Astrocyte (in vitro differentiated cells and primary cell): ENCODE measurements at regions not wholly inside any gene's neighbourhood (a gene's known extent, or its start where the extent isn't known, plus 50 kb on each side); places are given as distances from the start of the nearest gene placed in this dataset.
A peak's percentile ranks its signal among the peaks of the same experiment; 100 is the strongest.

Experiments
- DNase-seq: peaks from one replicate; pipeline ENCODE4 v3.0.0-alpha.2; 2010; ENCODE audit warnings: low read depth
- FAIRE-seq: peaks from 2 replicates; lab custom pipeline; 2011; peaks lifted over from hg19 to GRCh38; lab: Jason Lieb, UNC
- H2AFZ ChIP-seq: 2 replicates; pipeline ENCODE4 v1.6.0; 2012; ENCODE audit warnings: low read depth, low read length, inconsistent platforms
- H3K27ac ChIP-seq: 2 replicates; pipeline ENCODE4 v1.5.1; 2011; ENCODE audit warnings: low read depth, low read length, inconsistent platforms
- H3K27me3 ChIP-seq: 2 replicates; pipeline ENCODE4 v1.6.0; 2011; ENCODE audit warnings: low read length, inconsistent platforms; ENCODE audit not compliant: insufficient read depth
- H3K36me3 ChIP-seq: 2 replicates; pipeline ENCODE4 v1.5.1; 2011; ENCODE audit warnings: low read length, inconsistent platforms; ENCODE audit not compliant: insufficient read depth
- H3K4me1 ChIP-seq: 2 replicates; pipeline ENCODE4 v1.5.1; 2011; ENCODE audit warnings: low read length, inconsistent platforms; ENCODE audit not compliant: insufficient read depth
- H3K4me2 ChIP-seq: 2 replicates; pipeline ENCODE4 v1.6.0; 2012; ENCODE audit warnings: low read length, inconsistent platforms
- H3K4me3 ChIP-seq: 2 replicates; pipeline ENCODE4 v1.5.1; 2011; ENCODE audit warnings: low read depth, mild to moderate bottlenecking, low read length, inconsistent platforms; ENCODE audit not compliant: insufficient read depth
- H3K79me2 ChIP-seq: 2 replicates; pipeline ENCODE4 v1.6.0; 2012; ENCODE audit warnings: mild to moderate bottlenecking, low read length, inconsistent platforms; ENCODE audit not compliant: insufficient read depth
- H3K9ac ChIP-seq: 2 replicates; pipeline ENCODE4 v1.6.0; 2012; ENCODE audit warnings: mild to moderate bottlenecking, low read length, inconsistent platforms
- H3K9me3 ChIP-seq: 2 replicates; pipeline ENCODE4 v1.5.1; 2012; ENCODE audit warnings: low read depth, mild to moderate bottlenecking, low read length, inconsistent platforms; ENCODE audit not compliant: insufficient read depth
- H4K20me1 ChIP-seq: 2 replicates; pipeline ENCODE4 v1.6.0; 2012; ENCODE audit warnings: low read length, inconsistent platforms; ENCODE audit not compliant: insufficient read depth
- H3K27ac Mint-ChIP-seq: one replicate; pipeline ENCODE4 v1.8.0; 2021; ENCODE audit warnings: mild to moderate bottlenecking, mixed read lengths; ENCODE audit not compliant: unreplicated experiment
- H3K27me3 Mint-ChIP-seq: one replicate; pipeline ENCODE4 v1.8.0; 2021; ENCODE audit warnings: low read depth, mixed read lengths; ENCODE audit not compliant: unreplicated experiment
- H3K36me3 Mint-ChIP-seq: one replicate; pipeline ENCODE4 v1.8.0; 2021; ENCODE audit warnings: low read depth, mixed read lengths; ENCODE audit not compliant: unreplicated experiment
- H3K4me1 Mint-ChIP-seq: one replicate; pipeline ENCODE4 v1.8.0; 2021; ENCODE audit warnings: low read depth, mixed read lengths; ENCODE audit not compliant: unreplicated experiment
- H3K4me3 Mint-ChIP-seq: one replicate; pipeline ENCODE4 v1.8.0; 2021; ENCODE audit warnings: mild to moderate bottlenecking, moderate library complexity, mixed read lengths; ENCODE audit not compliant: unreplicated experiment
- H3K9me3 Mint-ChIP-seq: one replicate; pipeline ENCODE4 v1.8.0; 2021; ENCODE audit warnings: mild to moderate bottlenecking, mixed read lengths; ENCODE audit not compliant: unreplicated experiment
- CTCF ChIP-seq: IDR thresholded peaks from 2 replicates; pipeline ENCODE4 v1.5.1; 2011; ENCODE audit warnings: low read depth, mild to moderate bottlenecking, inconsistent platforms, low read length, moderate library complexity; ENCODE audit not compliant: insufficient read depth
- EZH2 ChIP-seq: IDR thresholded peaks from 2 replicates; pipeline ENCODE4 v1.6.1; 2012; ENCODE audit warnings: mild to moderate bottlenecking, low read length, inconsistent platforms; ENCODE audit not compliant: insufficient read depth

- Histone ChIP-seq H3K4me3 (no peak overlapping the region), H3K36me3 (no peaks in the 10 kb centered on the region), H3K27ac (no peak overlapping the region), H4K20me1 (no peaks in the 10 kb centered on the region), H2AFZ (no peak overlapping the region), H3K4me2 (no peak overlapping the region), H3K4me1 (no peaks in the 10 kb centered on the region), H3K9ac (no peak overlapping the region), H3K79me2 (no peaks in the 10 kb centered on the region), H3K9me3 (no peaks in the 10 kb centered on the region), H3K27me3 (no peaks in the 10 kb centered on the region)
- no peak overlapping the region for H3K27ac Mint-ChIP-seq
- H3K9me3 Mint-ChIP-seq = peaks cover 3% of the 10 kb centered on the region
- FAIRE-seq = no peak
- no peak overlapping the region for H3K4me3 Mint-ChIP-seq
- H3K27me3 Mint-ChIP-seq = no peaks in the 10 kb centered on the region
- H3K4me1 Mint-ChIP-seq = peaks cover 13% of the 10 kb centered on the region
- no peak for TF ChIP-seq EZH2
- TF ChIP-seq CTCF = no peak
- no peaks in the 10 kb centered on the region for H3K36me3 Mint-ChIP-seq
- no peak for DNase-seq
Observed at GRCh38 chr3:177878957-177879356, 657.3 kb upstream of the KCNMB2 start.

GRCh38 chr3:177881351-177881750, 654.9 kb upstream of the KCNMB2 start:
- H2AFZ ChIP-seq = no peak overlapping the region
- no peaks in the 10 kb centered on the region for H3K9me3 ChIP-seq
- Mint-ChIP-seq H3K36me3 (no peaks in the 10 kb centered on the region), H3K9me3 (peaks cover 3% of the 10 kb centered on the region), H3K27me3 (no peaks in the 10 kb centered on the region), H3K4me1 (peaks cover 5% of the 10 kb centered on the region), H3K27ac (no peak overlapping the region), H3K4me3 (no peak overlapping the region)
- H3K9ac ChIP-seq = no peak overlapping the region
- H3K79me2 ChIP-seq = no peaks in the 10 kb centered on the region
- FAIRE-seq (peak; percentile 41), DNase-seq (no peak)
- H3K4me2 ChIP-seq = no peak overlapping the region
- H3K27me3 ChIP-seq = no peaks in the 10 kb centered on the region
- H3K4me3 ChIP-seq = no peak overlapping the region
- no peaks in the 10 kb centered on the region for H3K36me3 ChIP-seq
- H4K20me1 ChIP-seq = no peaks in the 10 kb centered on the region
- H3K27ac ChIP-seq = no peak overlapping the region
- TF ChIP-seq EZH2 (no peak), CTCF (no peak)
- H3K4me1 ChIP-seq = no peaks in the 10 kb centered on the region

- H3K79me2 ChIP-seq = no peaks in the 10 kb centered on the region
- Mint-ChIP-seq H3K9me3 (peaks cover 3% of the 10 kb centered on the region), H3K27me3 (no peaks in the 10 kb centered on the region), H3K4me1 (peaks cover 5% of the 10 kb centered on the region), H3K27ac (no peak overlapping the region), H3K36me3 (no peaks in the 10 kb centered on the region), H3K4me3 (no peak overlapping the region)
- no peak overlapping the region for H2AFZ ChIP-seq
- H3K9me3 ChIP-seq = no peaks in the 10 kb centered on the region
- no peaks in the 10 kb centered on the region for H3K27me3 ChIP-seq
- no peak overlapping the region for H3K9ac ChIP-seq
- H3K4me1 ChIP-seq = no peaks in the 10 kb centered on the region
- H4K20me1 ChIP-seq = no peaks in the 10 kb centered on the region
- DNase-seq (no peak), FAIRE-seq (no peak)
- H3K4me3 ChIP-seq = no peak overlapping the region
- no peak overlapping the region for H3K27ac ChIP-seq
- no peak overlapping the region for H3K4me2 ChIP-seq
- TF ChIP-seq EZH2 (no peak), CTCF (no peak)
- no peaks in the 10 kb centered on the region for H3K36me3 ChIP-seq
Observed at GRCh38 chr3:177882124-177882648, 654.0 kb upstream of the KCNMB2 start.
